GM12878 (cell line): ENCODE measurements at regions not wholly inside any gene's neighbourhood (a gene's known extent, or its start where the extent isn't known, plus 50 kb on each side); places are given as distances from the start of the nearest gene placed in this dataset.

Experiments
- BCLAF1 ChIP-seq: fragments of 450-650 bp; IDR thresholded peaks from 2 replicates; pipeline ENCODE4 v1.6.1; 2017; ENCODE audit warnings: antibody characterized with exemption, mild to moderate bottlenecking, moderate library complexity
- CTCF ChIP-seq, 3 experiments: IDR thresholded peaks in 2 of 3; conservative IDR thresholded peaks in 1 of 3; 2 replicates each; pipeline ENCODE4 v1.5.1; 2011; ENCODE audit warnings: low read depth in 3 of 3, low read length in 3 of 3, mild to moderate bottlenecking in 3 of 3, control low read depth in 2 of 3, moderate library complexity in 2 of 3, inconsistent platforms in 1 of 3, mixed read lengths in 1 of 3; ENCODE audit not compliant: control insufficient read depth in 2 of 3, insufficient read depth in 1 of 3; ENCODE audit errors: extremely low read depth in 1 of 3
- KAT2A ChIP-seq: conservative IDR thresholded peaks from 2 replicates; pipeline ENCODE4 v1.6.1; 2011; ENCODE audit warnings: low read depth, low read length; ENCODE audit not compliant: control insufficient read depth
- POLR2A ChIP-seq: IDR thresholded peaks from 2 replicates; pipeline ENCODE4 v1.6.1; 2011; ENCODE audit warnings: low read depth, mild to moderate bottlenecking, low read length
- SRF ChIP-seq, 2 experiments: IDR thresholded peaks; 2 replicates each; pipeline ENCODE4 v1.6.1; 2011; ENCODE audit warnings: low read depth in 2 of 2, low read length in 2 of 2, mild to moderate bottlenecking in 1 of 2, moderate library complexity in 1 of 2

- TF ChIP-seq SRF (IDR thresholded peaks at IDR 0.05; ENCODE audit: low read depth in 2 of 2, low read length in 2 of 2): no peak
- TF ChIP-seq CTCF (IDR thresholded peaks at IDR 0.05 in 2 of 3, conservative IDR thresholded peaks at IDR 0.05 in 1 of 3; ENCODE audit: control insufficient read depth in 2 of 3, extremely low read depth in 1 of 3, insufficient read depth in 1 of 3, low read depth in 3 of 3, low read length in 3 of 3): no peak
- no peak for TF ChIP-seq POLR2A
- TF ChIP-seq KAT2A: no peak
- TF ChIP-seq BCLAF1: no peak
Observed at GRCh38 chr4:189062047-189062820, 878.4 kb upstream of the FRG1 start.
